SK-N-SH treated with all-trans-retinoic acid at 6 μM for 48 hours (cell line): ENCODE measurements at regions not wholly inside any gene's neighbourhood (a gene's known extent, or its start where the extent isn't known, plus 50 kb on each side); places are given as distances from the start of the nearest gene placed in this dataset.

Source experiments
- ATAC-seq: fragments of 200-7000 bp; cut with Tn5 transposase; 3 replicates; pipeline ENCODE4 v1.9.1; 2020; ENCODE audit warnings: mild to moderate bottlenecking, moderate library complexity
- ARNTL ChIP-seq: fragments of 450-650 bp; formaldehyde crosslinking; IDR thresholded peaks from 2 replicates; pipeline ENCODE4 v1.5.0; 2020; ENCODE audit warnings: low read depth, mild to moderate bottlenecking, moderate library complexity, borderline replicate concordance
- CREB5 ChIP-seq: fragments of 250-450 bp; sonication (Bioruptor Pico); IDR thresholded peaks from 2 replicates; pipeline ENCODE4 v1.5.1; 2020; ENCODE audit warnings: low read depth, mild to moderate bottlenecking, moderate library complexity
- CSDC2 ChIP-seq: fragments of 250-450 bp; sonication (Bioruptor Pico); IDR thresholded peaks from 2 replicates; pipeline ENCODE4 v1.5.0; 2020; ENCODE audit warnings: mild to moderate bottlenecking, moderate library complexity
- ESRRG ChIP-seq: fragments of 250-450 bp; sonication (Bioruptor Pico); IDR thresholded peaks from 2 replicates; pipeline ENCODE4 v1.6.1; 2021; ENCODE audit warnings: mild to moderate bottlenecking
- GLIS3 ChIP-seq: fragments of 250-450 bp; sonication (Bioruptor Pico); IDR thresholded peaks from 2 replicates; pipeline ENCODE4 v1.5.0; 2020; ENCODE audit warnings: mild to moderate bottlenecking, moderate library complexity
- ISL1 ChIP-seq: fragments of 250-450 bp; sonication (Bioruptor Pico); IDR thresholded peaks from 2 replicates; pipeline ENCODE4 v2.1.2; 2022; ENCODE audit warnings: mild to moderate bottlenecking, moderate library complexity
- POU6F1 ChIP-seq: fragments of 250-450 bp; sonication (Bioruptor Pico); IDR thresholded peaks from 2 replicates; pipeline ENCODE4 v1.8.0; 2021; ENCODE audit warnings: low read depth, mild to moderate bottlenecking, moderate library complexity, borderline replicate concordance
- PPARA ChIP-seq: fragments of 250-450 bp; sonication (Bioruptor Pico); IDR thresholded peaks from 2 replicates; pipeline ENCODE4 v1.5.0; 2020; ENCODE audit warnings: mild to moderate bottlenecking, borderline replicate concordance
- RARB ChIP-seq: fragments of 250-450 bp; sonication (Bioruptor Pico); IDR thresholded peaks from 2 replicates; pipeline ENCODE4 v1.8.0; 2021; ENCODE audit warnings: mild to moderate bottlenecking, moderate library complexity
- SNAI2 ChIP-seq: fragments of 250-450 bp; sonication (Bioruptor Pico); IDR thresholded peaks from 2 replicates; pipeline ENCODE4 v1.5.0; 2020; ENCODE audit warnings: mild to moderate bottlenecking, moderate library complexity
- TCF4 ChIP-seq: fragments of 250-450 bp; sonication (Bioruptor Pico); IDR thresholded peaks from 2 replicates; pipeline ENCODE4 v1.8.0; 2021; ENCODE audit warnings: mild to moderate bottlenecking, moderate library complexity, borderline replicate concordance
- TOX ChIP-seq: fragments of 250-450 bp; sonication (Bioruptor Pico); IDR thresholded peaks from 2 replicates; pipeline ENCODE4 v1.8.0; 2021; ENCODE audit warnings: mild to moderate bottlenecking, moderate library complexity, borderline replicate concordance
- TSHZ2 ChIP-seq: fragments of 250-450 bp; sonication (Bioruptor Pico); IDR thresholded peaks from 2 replicates; pipeline ENCODE4 v1.5.0; 2020; ENCODE audit warnings: mild to moderate bottlenecking, moderate library complexity
- ZC3H10 ChIP-seq: fragments of 250-450 bp; sonication (Bioruptor Pico); IDR thresholded peaks from 2 replicates; pipeline ENCODE4 v1.5.1; 2021; ENCODE audit warnings: mild to moderate bottlenecking, moderate library complexity
- ZFP3 ChIP-seq: fragments of 250-450 bp; sonication (Bioruptor Pico); IDR thresholded peaks from 2 replicates; pipeline ENCODE4 v1.5.0; 2020; ENCODE audit warnings: mild to moderate bottlenecking, moderate library complexity
- ZFP30 ChIP-seq: fragments of 450-650 bp; formaldehyde crosslinking; IDR thresholded peaks from 2 replicates; pipeline ENCODE4 v1.5.0; 2022; ENCODE audit warnings: mild to moderate bottlenecking, moderate library complexity
- ZNF565 ChIP-seq: fragments of 450-650 bp; formaldehyde crosslinking; conservative IDR thresholded peaks from 2 replicates; pipeline ENCODE4 v1.5.0; 2020; ENCODE audit warnings: low read depth, mild to moderate bottlenecking, moderate library complexity
- ZNF70 ChIP-seq: fragments of 450-650 bp; formaldehyde crosslinking; IDR thresholded peaks from 2 replicates; pipeline ENCODE4 v1.5.0; 2020; ENCODE audit warnings: mild to moderate bottlenecking, moderate library complexity
- ZNF8 ChIP-seq: fragments of 450-650 bp; formaldehyde crosslinking; IDR thresholded peaks from 2 replicates; pipeline ENCODE4 v1.5.0; 2020; ENCODE audit warnings: mild to moderate bottlenecking, moderate library complexity
- TF ChIP-seq, protein P1 (sequence below): fragments of 250-450 bp; sonication (Bioruptor Pico); IDR thresholded peaks from 2 replicates; pipeline ENCODE4 v1.5.1; 2021; ENCODE audit warnings: mild to moderate bottlenecking, moderate library complexity
- TF ChIP-seq, protein P2 (sequence below): fragments of 250-450 bp; sonication (Bioruptor Pico); IDR thresholded peaks from 2 replicates; pipeline ENCODE4 v1.8.0; 2020; ENCODE audit warnings: mild to moderate bottlenecking, moderate library complexity, borderline replicate concordance

- TF ChIP-seq, protein P1, sequence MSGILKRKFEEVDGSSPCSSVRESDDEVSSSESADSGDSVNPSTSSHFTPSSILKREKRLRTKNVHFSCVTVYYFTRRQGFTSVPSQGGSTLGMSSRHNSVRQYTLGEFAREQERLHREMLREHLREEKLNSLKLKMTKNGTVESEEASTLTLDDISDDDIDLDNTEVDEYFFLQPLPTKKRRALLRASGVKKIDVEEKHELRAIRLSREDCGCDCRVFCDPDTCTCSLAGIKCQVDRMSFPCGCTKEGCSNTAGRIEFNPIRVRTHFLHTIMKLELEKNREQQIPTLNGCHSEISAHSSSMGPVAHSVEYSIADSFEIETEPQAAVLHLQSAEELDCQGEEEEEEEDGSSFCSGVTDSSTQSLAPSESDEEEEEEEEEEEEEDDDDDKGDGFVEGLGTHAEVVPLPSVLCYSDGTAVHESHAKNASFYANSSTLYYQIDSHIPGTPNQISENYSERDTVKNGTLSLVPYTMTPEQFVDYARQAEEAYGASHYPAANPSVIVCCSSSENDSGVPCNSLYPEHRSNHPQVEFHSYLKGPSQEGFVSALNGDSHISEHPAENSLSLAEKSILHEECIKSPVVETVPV (CRISPR knock-in tag): no peak
- TF ChIP-seq ZNF8: no peak
- no peak for TF ChIP-seq SNAI2 (CRISPR knock-in tag)
- TF ChIP-seq GLIS3: no peak
- no peak for TF ChIP-seq ISL1 (CRISPR knock-in tag)
- TF ChIP-seq PPARA (CRISPR knock-in tag): no peak
- no peak for TF ChIP-seq ARNTL (CRISPR knock-in tag)
- TF ChIP-seq ZNF565: no peak
- no peak for TF ChIP-seq CSDC2 (CRISPR knock-in tag)
- TF ChIP-seq ZC3H10: no peak
- TF ChIP-seq ZNF70 (CRISPR knock-in tag): no peak
- TF ChIP-seq ZFP3 (CRISPR knock-in tag): no peak
Measured at GRCh38 chr7:81533931-81534330, 235.9 kb downstream of the HGF start (continued).

- no peak for ATAC-seq
- TF ChIP-seq ZC3H10 (no peak), ZNF8 (no peak), TOX (no peak), CSDC2 (CRISPR knock-in tag) (no peak), ZNF70 (CRISPR knock-in tag) (no peak)
Measured at GRCh38 chr7:81533426-81533825, 236.4 kb downstream of the HGF start.

GRCh38 chr7:81529785-81530184 is 240.1 kb downstream of the HGF start:
- no peak for ATAC-seq
- TF ChIP-seq ISL1 (CRISPR knock-in tag): no peak
- no peak for TF ChIP-seq TSHZ2 (CRISPR knock-in tag)
- TF ChIP-seq CREB5 (CRISPR knock-in tag): no peak
- TF ChIP-seq CSDC2 (CRISPR knock-in tag): no peak
- TF ChIP-seq TOX: no peak
- no peak for TF ChIP-seq ZNF70 (CRISPR knock-in tag)
- TF ChIP-seq, protein P2, sequence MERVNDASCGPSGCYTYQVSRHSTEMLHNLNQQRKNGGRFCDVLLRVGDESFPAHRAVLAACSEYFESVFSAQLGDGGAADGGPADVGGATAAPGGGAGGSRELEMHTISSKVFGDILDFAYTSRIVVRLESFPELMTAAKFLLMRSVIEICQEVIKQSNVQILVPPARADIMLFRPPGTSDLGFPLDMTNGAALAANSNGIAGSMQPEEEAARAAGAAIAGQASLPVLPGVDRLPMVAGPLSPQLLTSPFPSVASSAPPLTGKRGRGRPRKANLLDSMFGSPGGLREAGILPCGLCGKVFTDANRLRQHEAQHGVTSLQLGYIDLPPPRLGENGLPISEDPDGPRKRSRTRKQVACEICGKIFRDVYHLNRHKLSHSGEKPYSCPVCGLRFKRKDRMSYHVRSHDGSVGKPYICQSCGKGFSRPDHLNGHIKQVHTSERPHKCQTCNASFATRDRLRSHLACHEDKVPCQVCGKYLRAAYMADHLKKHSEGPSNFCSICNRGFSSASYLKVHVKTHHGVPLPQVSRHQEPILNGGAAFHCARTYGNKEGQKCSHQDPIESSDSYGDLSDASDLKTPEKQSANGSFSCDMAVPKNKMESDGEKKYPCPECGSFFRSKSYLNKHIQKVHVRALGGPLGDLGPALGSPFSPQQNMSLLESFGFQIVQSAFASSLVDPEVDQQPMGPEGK (CRISPR knock-in tag): no peak
- TF ChIP-seq ZFP30 (CRISPR knock-in tag): no peak
- TF ChIP-seq TCF4 (CRISPR knock-in tag): no peak
- TF ChIP-seq ZC3H10: no peak
- no peak for TF ChIP-seq POU6F1 (CRISPR knock-in tag)
- TF ChIP-seq ZNF8: no peak
- TF ChIP-seq GLIS3: no peak

DNA sequence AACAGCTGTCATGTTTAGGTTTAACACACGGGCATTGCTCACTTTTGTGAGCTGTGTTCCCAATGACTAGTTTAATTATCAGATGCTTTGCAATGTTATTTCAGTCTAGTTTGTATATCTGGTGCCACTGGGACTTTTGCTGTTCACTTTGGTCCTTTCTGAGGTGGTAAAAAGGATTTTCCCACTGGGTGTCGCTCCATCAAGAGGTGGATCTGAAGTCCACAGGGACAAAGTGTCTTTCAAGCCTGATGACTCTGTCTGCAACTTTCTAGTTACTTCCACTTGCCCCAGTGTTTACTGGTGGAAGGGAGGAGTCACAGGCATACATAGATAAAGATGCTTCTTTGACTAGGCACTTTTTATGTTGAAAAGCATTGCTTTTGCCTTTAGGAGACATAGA is 242.2 kb downstream of the HGF start:
- no peak for ATAC-seq
- TF ChIP-seq TOX: no peak
- no peak for TF ChIP-seq ZNF565
- TF ChIP-seq ISL1 (CRISPR knock-in tag): no peak
- TF ChIP-seq ESRRG (CRISPR knock-in tag): no peak
- TF ChIP-seq TSHZ2 (CRISPR knock-in tag): no peak
- TF ChIP-seq RARB (CRISPR knock-in tag): no peak
- no peak for TF ChIP-seq TCF4 (CRISPR knock-in tag)
- TF ChIP-seq ZNF70 (CRISPR knock-in tag): no peak
- no peak for TF ChIP-seq ZNF8
- no peak for TF ChIP-seq ZFP30 (CRISPR knock-in tag)
- TF ChIP-seq, protein P2 (CRISPR knock-in tag): no peak
